Astrocyte (in vitro differentiated cells and primary cell): ENCODE measurements at regions not wholly inside any gene's neighbourhood (a gene's known extent, or its start where the extent isn't known, plus 50 kb on each side); places are given as distances from the start of the nearest gene placed in this dataset.

Experiments used
- DNase-seq: peaks from one replicate; pipeline ENCODE4 v3.0.0-alpha.2; 2010; ENCODE audit warnings: low read depth
- FAIRE-seq: peaks from 2 replicates; lab custom pipeline; 2011; peaks lifted over from hg19 to GRCh38; lab: Jason Lieb, UNC
- H2AFZ ChIP-seq: 2 replicates; pipeline ENCODE4 v1.6.0; 2012; ENCODE audit warnings: low read depth, low read length, inconsistent platforms
- H3K27ac ChIP-seq: 2 replicates; pipeline ENCODE4 v1.5.1; 2011; ENCODE audit warnings: low read depth, low read length, inconsistent platforms
- H3K27me3 ChIP-seq: 2 replicates; pipeline ENCODE4 v1.6.0; 2011; ENCODE audit warnings: low read length, inconsistent platforms; ENCODE audit not compliant: insufficient read depth
- H3K36me3 ChIP-seq: 2 replicates; pipeline ENCODE4 v1.5.1; 2011; ENCODE audit warnings: low read length, inconsistent platforms; ENCODE audit not compliant: insufficient read depth
- H3K4me1 ChIP-seq: 2 replicates; pipeline ENCODE4 v1.5.1; 2011; ENCODE audit warnings: low read length, inconsistent platforms; ENCODE audit not compliant: insufficient read depth
- H3K4me2 ChIP-seq: 2 replicates; pipeline ENCODE4 v1.6.0; 2012; ENCODE audit warnings: low read length, inconsistent platforms
- H3K4me3 ChIP-seq: 2 replicates; pipeline ENCODE4 v1.5.1; 2011; ENCODE audit warnings: low read depth, mild to moderate bottlenecking, low read length, inconsistent platforms; ENCODE audit not compliant: insufficient read depth
- H3K79me2 ChIP-seq: 2 replicates; pipeline ENCODE4 v1.6.0; 2012; ENCODE audit warnings: mild to moderate bottlenecking, low read length, inconsistent platforms; ENCODE audit not compliant: insufficient read depth
- H3K9ac ChIP-seq: 2 replicates; pipeline ENCODE4 v1.6.0; 2012; ENCODE audit warnings: mild to moderate bottlenecking, low read length, inconsistent platforms
- H3K9me3 ChIP-seq: 2 replicates; pipeline ENCODE4 v1.5.1; 2012; ENCODE audit warnings: low read depth, mild to moderate bottlenecking, low read length, inconsistent platforms; ENCODE audit not compliant: insufficient read depth
- H4K20me1 ChIP-seq: 2 replicates; pipeline ENCODE4 v1.6.0; 2012; ENCODE audit warnings: low read length, inconsistent platforms; ENCODE audit not compliant: insufficient read depth
- H3K27ac Mint-ChIP-seq: one replicate; pipeline ENCODE4 v1.8.0; 2021; ENCODE audit warnings: mild to moderate bottlenecking, mixed read lengths; ENCODE audit not compliant: unreplicated experiment
- H3K27me3 Mint-ChIP-seq: one replicate; pipeline ENCODE4 v1.8.0; 2021; ENCODE audit warnings: low read depth, mixed read lengths; ENCODE audit not compliant: unreplicated experiment
- H3K36me3 Mint-ChIP-seq: one replicate; pipeline ENCODE4 v1.8.0; 2021; ENCODE audit warnings: low read depth, mixed read lengths; ENCODE audit not compliant: unreplicated experiment
- H3K4me1 Mint-ChIP-seq: one replicate; pipeline ENCODE4 v1.8.0; 2021; ENCODE audit warnings: low read depth, mixed read lengths; ENCODE audit not compliant: unreplicated experiment
- H3K4me3 Mint-ChIP-seq: one replicate; pipeline ENCODE4 v1.8.0; 2021; ENCODE audit warnings: mild to moderate bottlenecking, moderate library complexity, mixed read lengths; ENCODE audit not compliant: unreplicated experiment
- H3K9me3 Mint-ChIP-seq: one replicate; pipeline ENCODE4 v1.8.0; 2021; ENCODE audit warnings: mild to moderate bottlenecking, mixed read lengths; ENCODE audit not compliant: unreplicated experiment
- CTCF ChIP-seq: IDR thresholded peaks from 2 replicates; pipeline ENCODE4 v1.5.1; 2011; ENCODE audit warnings: low read depth, mild to moderate bottlenecking, inconsistent platforms, low read length, moderate library complexity; ENCODE audit not compliant: insufficient read depth
- EZH2 ChIP-seq: IDR thresholded peaks from 2 replicates; pipeline ENCODE4 v1.6.1; 2012; ENCODE audit warnings: mild to moderate bottlenecking, low read length, inconsistent platforms; ENCODE audit not compliant: insufficient read depth

GRCh38 chr10:17512341-17513001 lies 58.1 kb upstream of the ST8SIA6 start:
- peak overlapping the region; percentile 72 for H3K9ac ChIP-seq
- no peak overlapping the region for H2AFZ ChIP-seq
- peaks cover 26% of the 10 kb centered on the region for H3K4me1 Mint-ChIP-seq
- H3K9me3 Mint-ChIP-seq, result peaks cover 3% of the 10 kb centered on the region
- peak overlapping the region; percentile 75 for H3K4me2 ChIP-seq
- H3K4me3 ChIP-seq, result peak overlapping the region; percentile 24
- TF ChIP-seq CTCF, result no peak
- TF ChIP-seq EZH2, result no peak
- peaks cover 34% of the 10 kb centered on the region for H3K4me1 ChIP-seq
- H3K36me3 ChIP-seq, result no peaks in the 10 kb centered on the region
- FAIRE-seq (peak; percentile 95), DNase-seq (peak; percentile 100)
- no peak overlapping the region for H3K4me3 Mint-ChIP-seq
- H3K27me3 Mint-ChIP-seq, result no peaks in the 10 kb centered on the region
- H4K20me1 ChIP-seq, result no peaks in the 10 kb centered on the region
- H3K36me3 Mint-ChIP-seq, result peaks cover 2% of the 10 kb centered on the region
- no peaks in the 10 kb centered on the region for H3K79me2 ChIP-seq
- H3K27ac ChIP-seq, result peak overlapping the region; percentile 92
- no peaks in the 10 kb centered on the region for H3K27me3 ChIP-seq
- no peaks in the 10 kb centered on the region for H3K9me3 ChIP-seq
- H3K27ac Mint-ChIP-seq, result peak overlapping the region; percentile 95

- H3K9me3 Mint-ChIP-seq, result peaks cover 3% of the 10 kb centered on the region
- Histone ChIP-seq H2AFZ (no peak overlapping the region), H3K27ac (no peak overlapping the region), H3K27me3 (no peaks in the 10 kb centered on the region), H3K4me3 (no peak overlapping the region), H3K9ac (no peak overlapping the region), H3K36me3 (no peaks in the 10 kb centered on the region), H3K4me1 (peaks cover 34% of the 10 kb centered on the region), H3K79me2 (no peaks in the 10 kb centered on the region), H3K9me3 (no peaks in the 10 kb centered on the region), H3K4me2 (no peak overlapping the region), H4K20me1 (no peaks in the 10 kb centered on the region)
- H3K36me3 Mint-ChIP-seq, result peaks cover 2% of the 10 kb centered on the region
- TF ChIP-seq EZH2 (no peak), CTCF (no peak)
- no peak for DNase-seq
- H3K27ac Mint-ChIP-seq, result peak overlapping the region; percentile 78
- no peak overlapping the region for H3K4me3 Mint-ChIP-seq
- no peaks in the 10 kb centered on the region for H3K27me3 Mint-ChIP-seq
- peaks cover 25% of the 10 kb centered on the region for H3K4me1 Mint-ChIP-seq
- no peak for FAIRE-seq
Observed at GRCh38 chr10:17510242-17510908, 56.0 kb upstream of the ST8SIA6 start.

- Histone ChIP-seq H3K9ac (no peak overlapping the region), H3K4me1 (peaks cover 29% of the 10 kb centered on the region), H3K79me2 (no peaks in the 10 kb centered on the region), H3K9me3 (no peaks in the 10 kb centered on the region), H2AFZ (no peak overlapping the region), H4K20me1 (no peaks in the 10 kb centered on the region), H3K27me3 (no peaks in the 10 kb centered on the region), H3K4me2 (no peak overlapping the region), H3K36me3 (no peaks in the 10 kb centered on the region), H3K27ac (no peak overlapping the region), H3K4me3 (no peak overlapping the region)
- no peak for DNase-seq
- no peak for TF ChIP-seq CTCF
- TF ChIP-seq EZH2, result no peak
- FAIRE-seq, result no peak
- no peaks in the 10 kb centered on the region for H3K36me3 Mint-ChIP-seq
- H3K27ac Mint-ChIP-seq, result no peak overlapping the region
- H3K27me3 Mint-ChIP-seq, result no peaks in the 10 kb centered on the region
- H3K9me3 Mint-ChIP-seq, result no peaks in the 10 kb centered on the region
- H3K4me1 Mint-ChIP-seq, result peaks cover 28% of the 10 kb centered on the region
- H3K4me3 Mint-ChIP-seq, result no peak overlapping the region
Observed at GRCh38 chr10:17507538-17507937, 53.1 kb upstream of the ST8SIA6 start.
